Renal pelvis (tissue), 1 donor: ENCODE measurements at regions not wholly inside any gene's neighbourhood (a gene's known extent, or its start where the extent isn't known, plus 50 kb on each side); places are given as distances from the start of the nearest gene placed in this dataset.
"Not testable (repeated sequence)": the region's sequence is repeated elsewhere in the genome, so short reads cannot be mapped to it uniquely, and the experiment has no call there.

Experiments used
- DNase-seq: peaks from one replicate; pipeline ENCODE4 v3.0.0-alpha.2; 2013

GRCh38 chr5:36481454-36482120 lies 124.8 kb upstream of the SLC1A3 start:
- DNase-seq, result no peak

- DNase-seq, result no peak
Observed at GRCh38 chr5:36482812-36483211, 123.6 kb upstream of the SLC1A3 start.

- no peak for DNase-seq
Observed at GRCh38 chr5:36489505-36489904, 116.9 kb upstream of the SLC1A3 start.

GRCh38 chr5:36491856-36492255 lies 114.5 kb upstream of the SLC1A3 start:
- DNase-seq, result no peak

GRCh38 chr5:36492984-36493654 lies 113.3 kb upstream of the SLC1A3 start:
- DNase-seq, result no peak

GRCh38 chr5:36494028-36494427 lies 112.4 kb upstream of the SLC1A3 start:
- DNase-seq, result no peak

GRCh38 chr5:36494841-36495601 lies 111.4 kb upstream of the SLC1A3 start:
- no peak for DNase-seq

- no peak for DNase-seq
Observed at GRCh38 chr5:36495611-36496010, 110.8 kb upstream of the SLC1A3 start.

GRCh38 chr5:36496471-36496870 lies 109.9 kb upstream of the SLC1A3 start:
- no peak for DNase-seq

- DNase-seq, result peak; percentile 8
Observed at GRCh38 chr5:36502608-36503007, 103.8 kb upstream of the SLC1A3 start.

- DNase-seq, result no peak
Observed at GRCh38 chr5:36505021-36505420, 101.4 kb upstream of the SLC1A3 start.

- DNase-seq, result peak; percentile 41
Observed at GRCh38 chr5:36507332-36507952, 99.0 kb upstream of the SLC1A3 start.

- not testable (repeated sequence) for DNase-seq
Observed at GRCh38 chr5:36508331-36508730, 98.1 kb upstream of the SLC1A3 start.

GRCh38 chr5:36513647-36514046 lies 92.8 kb upstream of the SLC1A3 start:
- not testable (repeated sequence) for DNase-seq

GRCh38 chr5:36519881-36520280 lies 86.5 kb upstream of the SLC1A3 start:
- no peak for DNase-seq

GRCh38 chr5:36521219-36521618 lies 85.2 kb upstream of the SLC1A3 start:
- DNase-seq, result no peak

GRCh38 chr5:36521838-36522745 lies 84.3 kb upstream of the SLC1A3 start:
- no peak for DNase-seq

GRCh38 chr5:36522746-36523065 lies 83.7 kb upstream of the SLC1A3 start:
- DNase-seq, result no peak

GRCh38 chr5:36523450-36523849 lies 83.0 kb upstream of the SLC1A3 start:
- no peak for DNase-seq

- no peak for DNase-seq
Observed at GRCh38 chr5:36523926-36524325, 82.5 kb upstream of the SLC1A3 start.

GRCh38 chr5:36526537-36526936 lies 79.9 kb upstream of the SLC1A3 start:
- no peak for DNase-seq

GRCh38 chr5:36528588-36528987 lies 77.8 kb upstream of the SLC1A3 start:
- no peak for DNase-seq
